COLO668 (cell line): ENCODE measurements at regions not wholly inside any gene's neighbourhood (a gene's known extent, or its start where the extent isn't known, plus 50 kb on each side); places are given as distances from the start of the nearest gene placed in this dataset.
A peak's percentile ranks its signal among the peaks of the same experiment; 100 is the strongest.
"Not testable (repeated sequence)": the region's sequence is repeated elsewhere in the genome, so short reads cannot be mapped to it uniquely, and the experiment has no call there.

Experiments
- DNase-seq: peaks from one replicate; lab custom pipeline; 2025; ENCODE audit not compliant: unreplicated experiment; lab: John Stamatoyannopoulos, UW

- no peak for DNase-seq
Measured at GRCh38 chr14:31911160-31911559, 165.9 kb upstream of the ARHGAP5 start.

- no peak for DNase-seq
Measured at GRCh38 chr14:31913370-31913769, 163.7 kb upstream of the ARHGAP5 start.

GRCh38 chr14:31918289-31918688 lies 158.8 kb upstream of the ARHGAP5 start:
- DNase-seq = not testable (repeated sequence)

- DNase-seq = no peak
Measured at GRCh38 chr14:31920001-31920400, 157.1 kb upstream of the ARHGAP5 start.

GRCh38 chr14:31920989-31921650 lies 156.0 kb upstream of the ARHGAP5 start:
- DNase-seq = no peak

GRCh38 chr14:31921721-31922120 lies 155.4 kb upstream of the ARHGAP5 start:
- no peak for DNase-seq

GRCh38 chr14:31926123-31926522 lies 151.0 kb upstream of the ARHGAP5 start:
- no peak for DNase-seq

- DNase-seq = no peak
Measured at GRCh38 chr14:31926652-31927347, 150.3 kb upstream of the ARHGAP5 start.

GRCh38 chr14:31927348-31927832 lies 149.7 kb upstream of the ARHGAP5 start:
- no peak for DNase-seq

- DNase-seq = no peak
Measured at GRCh38 chr14:31930070-31930469, 147.0 kb upstream of the ARHGAP5 start.

- DNase-seq = no peak
Measured at GRCh38 chr14:31930493-31931240, 146.4 kb upstream of the ARHGAP5 start.

GRCh38 chr14:31932675-31933074 lies 144.4 kb upstream of the ARHGAP5 start:
- no peak for DNase-seq

- peak; percentile 34 for DNase-seq
Measured at GRCh38 chr14:31933716-31934115, 143.4 kb upstream of the ARHGAP5 start.

- DNase-seq = peak; percentile 76
Measured at GRCh38 chr14:31934767-31935266, 142.3 kb upstream of the ARHGAP5 start.

- DNase-seq = no peak
Measured at GRCh38 chr14:31935391-31935790, 141.7 kb upstream of the ARHGAP5 start.

- DNase-seq = no peak
Measured at GRCh38 chr14:31936115-31936514, 141.0 kb upstream of the ARHGAP5 start.

GRCh38 chr14:31937730-31938346 lies 139.3 kb upstream of the ARHGAP5 start:
- peak; percentile 25 for DNase-seq

GRCh38 chr14:31939934-31940333 lies 137.2 kb upstream of the ARHGAP5 start:
- DNase-seq = peak; percentile 27

- no peak for DNase-seq
Measured at GRCh38 chr14:31941487-31941886, 135.6 kb upstream of the ARHGAP5 start.

- no peak for DNase-seq
Measured at GRCh38 chr14:31942166-31942841, 134.8 kb upstream of the ARHGAP5 start.
